ENCODE measurements at regions not wholly inside any gene's neighbourhood (a gene's known extent, or its start where the extent isn't known, plus 50 kb on each side); places are given as distances from the start of the nearest gene placed in this dataset.

DNA sequence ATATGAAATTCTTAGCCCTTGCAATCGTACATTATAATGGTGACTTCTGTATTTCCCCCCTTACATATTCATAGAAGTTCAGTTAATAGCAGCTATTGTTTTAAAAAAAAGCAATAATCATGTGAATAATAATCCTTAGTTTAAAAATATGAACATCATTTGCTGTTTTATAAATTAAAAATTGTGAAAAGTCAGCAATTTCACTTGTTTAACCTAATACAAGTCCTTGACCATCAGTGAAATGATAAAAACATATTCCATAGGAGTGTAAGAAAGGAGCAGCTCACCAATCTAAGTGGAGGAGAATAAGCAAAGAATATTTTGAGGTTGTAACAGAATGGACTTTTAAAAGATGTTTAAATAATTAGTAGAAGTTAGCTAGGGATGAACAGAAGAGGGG is 650.2 kb downstream of the SUCLG1 start:
- TF ChIP-seq CREB1 (IDR thresholded peaks at IDR 0.05; ENCODE audit: low read depth) (no peak), CEBPB (IDR thresholded peaks at IDR 0.05) (no peak), TAF1 (IDR thresholded peaks at IDR 0.05; ENCODE audit: low read depth) (no peak)
- TF ChIP-seq, protein P1, sequence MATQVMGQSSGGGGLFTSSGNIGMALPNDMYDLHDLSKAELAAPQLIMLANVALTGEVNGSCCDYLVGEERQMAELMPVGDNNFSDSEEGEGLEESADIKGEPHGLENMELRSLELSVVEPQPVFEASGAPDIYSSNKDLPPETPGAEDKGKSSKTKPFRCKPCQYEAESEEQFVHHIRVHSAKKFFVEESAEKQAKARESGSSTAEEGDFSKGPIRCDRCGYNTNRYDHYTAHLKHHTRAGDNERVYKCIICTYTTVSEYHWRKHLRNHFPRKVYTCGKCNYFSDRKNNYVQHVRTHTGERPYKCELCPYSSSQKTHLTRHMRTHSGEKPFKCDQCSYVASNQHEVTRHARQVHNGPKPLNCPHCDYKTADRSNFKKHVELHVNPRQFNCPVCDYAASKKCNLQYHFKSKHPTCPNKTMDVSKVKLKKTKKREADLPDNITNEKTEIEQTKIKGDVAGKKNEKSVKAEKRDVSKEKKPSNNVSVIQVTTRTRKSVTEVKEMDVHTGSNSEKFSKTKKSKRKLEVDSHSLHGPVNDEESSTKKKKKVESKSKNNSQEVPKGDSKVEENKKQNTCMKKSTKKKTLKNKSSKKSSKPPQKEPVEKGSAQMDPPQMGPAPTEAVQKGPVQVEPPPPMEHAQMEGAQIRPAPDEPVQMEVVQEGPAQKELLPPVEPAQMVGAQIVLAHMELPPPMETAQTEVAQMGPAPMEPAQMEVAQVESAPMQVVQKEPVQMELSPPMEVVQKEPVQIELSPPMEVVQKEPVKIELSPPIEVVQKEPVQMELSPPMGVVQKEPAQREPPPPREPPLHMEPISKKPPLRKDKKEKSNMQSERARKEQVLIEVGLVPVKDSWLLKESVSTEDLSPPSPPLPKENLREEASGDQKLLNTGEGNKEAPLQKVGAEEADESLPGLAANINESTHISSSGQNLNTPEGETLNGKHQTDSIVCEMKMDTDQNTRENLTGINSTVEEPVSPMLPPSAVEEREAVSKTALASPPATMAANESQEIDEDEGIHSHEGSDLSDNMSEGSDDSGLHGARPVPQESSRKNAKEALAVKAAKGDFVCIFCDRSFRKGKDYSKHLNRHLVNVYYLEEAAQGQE (IDR thresholded peaks at IDR 0.05; ENCODE audit: low read depth), result no peak

DNA sequence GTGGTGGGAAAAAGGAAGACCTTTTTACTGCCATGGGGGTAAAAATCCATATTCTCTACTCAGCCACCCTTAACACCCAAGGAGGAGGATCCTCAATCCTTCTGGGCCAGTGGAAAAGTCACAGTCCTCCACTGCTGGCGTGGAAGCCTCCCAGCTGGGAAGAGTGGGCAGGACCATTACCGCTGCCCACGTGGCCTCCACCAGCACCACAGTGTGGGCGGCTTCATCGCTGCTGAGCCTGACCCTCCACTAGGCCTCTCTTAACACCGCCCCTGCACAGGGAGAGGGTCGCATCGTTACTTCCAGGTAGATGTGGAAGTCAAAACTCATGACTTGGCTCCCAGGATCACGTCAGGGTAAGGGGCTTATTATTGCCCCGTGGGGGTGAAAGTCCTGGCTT is 656.5 kb downstream of the SUCLG1 start:
- TF ChIP-seq FOXM1 (IDR thresholded peaks at IDR 0.05; ENCODE audit: borderline replicate concordance, low read depth) (no peak), NFIC (IDR thresholded peaks at IDR 0.05) (no peak), RAD21 (IDR thresholded peaks at IDR 0.05; ENCODE audit: low read depth) (no peak), CEBPB (IDR thresholded peaks at IDR 0.05) (no peak), TAF1 (IDR thresholded peaks at IDR 0.05; ENCODE audit: low read depth) (no peak), EGR1 (IDR thresholded peaks at IDR 0.05) (no peak)

DNA sequence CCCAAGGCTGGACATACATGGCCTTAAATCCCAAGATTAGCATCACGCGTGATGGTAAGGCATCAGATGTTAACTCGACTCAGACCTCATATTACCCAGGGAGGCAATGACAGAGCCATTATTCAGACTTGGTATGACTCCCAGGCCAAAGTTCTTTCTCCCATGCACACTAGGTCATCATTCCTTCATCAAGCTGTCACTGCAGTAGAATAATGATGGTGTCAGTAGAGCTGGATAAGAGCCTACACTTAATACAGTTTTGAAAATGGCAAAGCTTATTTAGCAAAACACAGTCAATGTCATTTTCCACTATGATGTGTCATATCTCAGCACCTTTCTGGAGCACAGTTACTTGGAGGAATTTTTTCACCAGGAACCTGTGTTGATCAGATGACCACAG is 663.3 kb downstream of the SUCLG1 start:
- no peak for TF ChIP-seq CEBPB (IDR thresholded peaks at IDR 0.05)
- no peak for TF ChIP-seq CREB1 (IDR thresholded peaks at IDR 0.05; ENCODE audit: low read depth)
- no peak for TF ChIP-seq TEAD4 (IDR thresholded peaks at IDR 0.05)

DNA sequence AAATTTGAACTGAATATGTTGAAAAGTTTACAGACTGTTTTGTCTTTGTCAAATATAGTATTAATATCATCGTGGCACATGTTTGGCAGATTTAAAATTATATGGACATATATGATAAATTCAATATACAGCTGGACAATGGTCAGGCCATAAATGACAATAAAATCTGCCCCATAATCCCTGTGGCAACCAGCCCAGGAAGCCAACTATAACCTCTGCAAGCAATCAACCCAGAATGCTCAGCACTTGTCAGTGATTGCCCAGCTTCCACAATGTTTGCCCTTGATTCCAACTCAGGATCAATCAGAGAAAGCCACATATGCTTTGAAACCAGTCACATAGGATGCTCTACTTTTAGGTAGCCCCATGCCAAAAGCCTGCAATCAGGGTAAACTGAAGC is 671.9 kb downstream of the SUCLG1 start:
- TF ChIP-seq, protein P1 (IDR thresholded peaks at IDR 0.05; ENCODE audit: low read depth), result no peak
- TF ChIP-seq CREB1 (IDR thresholded peaks at IDR 0.05; ENCODE audit: low read depth) (no peak), YY1 (IDR thresholded peaks at IDR 0.05; ENCODE audit: low read depth) (no peak), EP300 (IDR thresholded peaks at IDR 0.05; ENCODE audit: borderline replicate concordance) (no peak), CEBPB (IDR thresholded peaks at IDR 0.05) (no peak), NFIC (IDR thresholded peaks at IDR 0.05) (no peak), EGR1 (IDR thresholded peaks at IDR 0.05) (no peak), FOXM1 (IDR thresholded peaks at IDR 0.05; ENCODE audit: borderline replicate concordance, low read depth) (no peak)
- TF ChIP-seq, protein P2, sequence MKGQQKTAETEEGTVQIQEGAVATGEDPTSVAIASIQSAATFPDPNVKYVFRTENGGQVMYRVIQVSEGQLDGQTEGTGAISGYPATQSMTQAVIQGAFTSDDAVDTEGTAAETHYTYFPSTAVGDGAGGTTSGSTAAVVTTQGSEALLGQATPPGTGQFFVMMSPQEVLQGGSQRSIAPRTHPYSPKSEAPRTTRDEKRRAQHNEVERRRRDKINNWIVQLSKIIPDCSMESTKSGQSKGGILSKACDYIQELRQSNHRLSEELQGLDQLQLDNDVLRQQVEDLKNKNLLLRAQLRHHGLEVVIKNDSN (IDR thresholded peaks at IDR 0.05), result no peak

DNA sequence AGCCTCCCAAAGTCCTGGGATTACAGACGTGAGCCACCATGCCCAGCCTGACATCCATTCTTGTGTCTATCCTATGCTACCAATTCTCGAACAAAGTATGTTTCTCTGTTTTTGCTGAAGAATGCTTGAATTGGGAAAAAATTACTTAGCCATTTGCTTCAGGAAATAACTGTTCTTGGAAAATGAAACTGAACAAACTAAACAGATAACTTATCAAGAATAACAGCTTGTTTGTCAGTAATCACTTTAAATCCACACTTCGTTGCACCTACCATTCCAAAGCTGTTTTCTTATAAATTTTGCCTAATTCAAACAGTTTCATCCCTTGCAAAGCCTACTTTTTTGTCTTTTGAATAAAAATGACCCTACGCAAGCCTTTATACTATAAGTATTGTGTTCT is 672.9 kb downstream of the SUCLG1 start:
- TF ChIP-seq TEAD4 (IDR thresholded peaks at IDR 0.05) (no peak), RAD21 (IDR thresholded peaks at IDR 0.05; ENCODE audit: low read depth) (no peak), FOXM1 (IDR thresholded peaks at IDR 0.05; ENCODE audit: borderline replicate concordance, low read depth) (no peak), TAF1 (IDR thresholded peaks at IDR 0.05; ENCODE audit: low read depth) (no peak), ZBTB7A (IDR thresholded peaks at IDR 0.05; ENCODE audit: low read depth) (no peak)
- TF ChIP-seq, protein P3, sequence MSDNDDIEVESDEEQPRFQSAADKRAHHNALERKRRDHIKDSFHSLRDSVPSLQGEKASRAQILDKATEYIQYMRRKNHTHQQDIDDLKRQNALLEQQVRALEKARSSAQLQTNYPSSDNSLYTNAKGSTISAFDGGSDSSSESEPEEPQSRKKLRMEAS (IDR thresholded peaks at IDR 0.05), result no peak
- TF ChIP-seq, protein P2 (IDR thresholded peaks at IDR 0.05), result no peak

DNA sequence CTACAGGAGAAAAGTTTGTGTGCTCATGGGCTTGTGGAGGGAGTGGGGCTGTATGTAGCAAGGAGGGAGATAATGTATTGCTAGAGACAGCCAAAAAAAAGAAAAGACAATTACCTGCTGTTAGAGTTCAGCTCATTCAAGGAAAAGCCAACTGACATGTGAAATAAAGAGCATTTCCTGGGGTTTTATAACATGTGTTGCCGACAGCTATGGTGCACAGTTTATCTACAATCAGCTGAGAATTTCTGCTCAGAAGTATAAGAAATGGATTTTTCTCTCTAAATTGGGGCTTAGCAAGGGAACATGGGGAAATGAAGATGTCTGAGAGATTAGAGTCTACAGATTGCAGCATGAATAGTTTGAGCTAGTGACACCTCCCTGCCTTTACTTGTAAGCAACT is 674.1 kb downstream of the SUCLG1 start:
- TF ChIP-seq EGR1 (IDR thresholded peaks at IDR 0.05) (no peak), TAF1 (IDR thresholded peaks at IDR 0.05; ENCODE audit: low read depth) (no peak), FOXM1 (IDR thresholded peaks at IDR 0.05; ENCODE audit: borderline replicate concordance, low read depth) (no peak), YY1 (IDR thresholded peaks at IDR 0.05; ENCODE audit: low read depth) (no peak), TEAD4 (IDR thresholded peaks at IDR 0.05) (no peak), CREB1 (IDR thresholded peaks at IDR 0.05; ENCODE audit: low read depth) (no peak), RAD21 (IDR thresholded peaks at IDR 0.05; ENCODE audit: low read depth) (no peak), TCF12 (IDR thresholded peaks at IDR 0.05; ENCODE audit: low read depth) (no peak), CEBPB (IDR thresholded peaks at IDR 0.05) (no peak), NFIC (IDR thresholded peaks at IDR 0.05) (no peak), EP300 (IDR thresholded peaks at IDR 0.05; ENCODE audit: borderline replicate concordance) (no peak), ZBTB7A (IDR thresholded peaks at IDR 0.05; ENCODE audit: low read depth) (no peak)
- TF ChIP-seq, protein P2 (IDR thresholded peaks at IDR 0.05), result no peak
- TF ChIP-seq, protein P1 (IDR thresholded peaks at IDR 0.05; ENCODE audit: low read depth), result no peak
- TF ChIP-seq, protein P3 (IDR thresholded peaks at IDR 0.05), result no peak
